Loucy (cell line): ENCODE measurements at regions not wholly inside any gene's neighbourhood (a gene's known extent, or its start where the extent isn't known, plus 50 kb on each side); places are given as distances from the start of the nearest gene placed in this dataset.

Experiments used
- EZH2phosphoT487 ChIP-seq: fragments of 200-600 bp; IDR thresholded peaks from 2 replicates; pipeline ENCODE4 v1.6.1; 2018; ENCODE audit warnings: antibody characterized with exemption, mild to moderate bottlenecking, moderate library complexity, borderline replicate concordance
- TF ChIP-seq, protein P1 (sequence below): fragments of 200-600 bp; sonication (generic); conservative IDR thresholded peaks from 2 replicates; pipeline ENCODE4 v1.5.1; 2014; ENCODE audit warnings: mild to moderate bottlenecking, antibody characterized with exemption, low read length

- TF ChIP-seq, protein P1, sequence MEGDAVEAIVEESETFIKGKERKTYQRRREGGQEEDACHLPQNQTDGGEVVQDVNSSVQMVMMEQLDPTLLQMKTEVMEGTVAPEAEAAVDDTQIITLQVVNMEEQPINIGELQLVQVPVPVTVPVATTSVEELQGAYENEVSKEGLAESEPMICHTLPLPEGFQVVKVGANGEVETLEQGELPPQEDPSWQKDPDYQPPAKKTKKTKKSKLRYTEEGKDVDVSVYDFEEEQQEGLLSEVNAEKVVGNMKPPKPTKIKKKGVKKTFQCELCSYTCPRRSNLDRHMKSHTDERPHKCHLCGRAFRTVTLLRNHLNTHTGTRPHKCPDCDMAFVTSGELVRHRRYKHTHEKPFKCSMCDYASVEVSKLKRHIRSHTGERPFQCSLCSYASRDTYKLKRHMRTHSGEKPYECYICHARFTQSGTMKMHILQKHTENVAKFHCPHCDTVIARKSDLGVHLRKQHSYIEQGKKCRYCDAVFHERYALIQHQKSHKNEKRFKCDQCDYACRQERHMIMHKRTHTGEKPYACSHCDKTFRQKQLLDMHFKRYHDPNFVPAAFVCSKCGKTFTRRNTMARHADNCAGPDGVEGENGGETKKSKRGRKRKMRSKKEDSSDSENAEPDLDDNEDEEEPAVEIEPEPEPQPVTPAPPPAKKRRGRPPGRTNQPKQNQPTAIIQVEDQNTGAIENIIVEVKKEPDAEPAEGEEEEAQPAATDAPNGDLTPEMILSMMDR, result no peak
- TF ChIP-seq EZH2phosphoT487, result no peak
Measured at GRCh38 chr15:70196372-70197316, 98.9 kb upstream of the TLE3 start.
